ENCODE measurements at regions not wholly inside any gene's neighbourhood (a gene's known extent, or its start where the extent isn't known, plus 50 kb on each side); places are given as distances from the start of the nearest gene placed in this dataset.

GRCh38 chr5:136636001-136636400, 270.7 kb upstream of the TRPC7 start:
- TF ChIP-seq EP300 (IDR thresholded peaks at IDR 0.05) (no peak), CTCF (IDR thresholded peaks at IDR 0.05) (no peak)

Measured in tibial nerve (tissue), 4 donors.